Stomach (tissue), 4 donors: ENCODE measurements at regions not wholly inside any gene's neighbourhood (a gene's known extent, or its start where the extent isn't known, plus 50 kb on each side); places are given as distances from the start of the nearest gene placed in this dataset.

Experiments used
- CTCF ChIP-seq, 7 experiments: fragments of 450-650 bp in 4 of 7; fragments of 200-600 bp in 3 of 7; sonication (generic) in 3 of 7; IDR thresholded peaks; one replicate each; pipeline ENCODE4 v1.5.1; 2016 to 2019; ENCODE audit warnings: antibody characterized with exemption in 7 of 7, control low read depth in 2 of 7, mild to moderate bottlenecking in 1 of 7
- POLR2AphosphoS5 ChIP-seq, 3 donors: sonication (generic); formaldehyde crosslinking; IDR thresholded peaks; one replicate each; pipeline ENCODE4 v1.6.1; 2016; ENCODE audit warnings: antibody characterized with exemption in 3 of 3

GRCh38 chr1:22362626-22363402 lies 88.8 kb upstream of the ZBTB40 start:
- TF ChIP-seq CTCF (IDR thresholded peaks at IDR 0.05) (no peak), POLR2AphosphoS5 (IDR thresholded peaks at IDR 0.05) (no peak)
